Esophagus squamous epithelium (tissue), 4 donors: ENCODE measurements at regions not wholly inside any gene's neighbourhood (a gene's known extent, or its start where the extent isn't known, plus 50 kb on each side); places are given as distances from the start of the nearest gene placed in this dataset.

ENCODE experiments used
- POLR2A ChIP-seq, 4 donors: fragments of 450-650 bp; IDR thresholded peaks; one replicate each; pipeline ENCODE4 v1.6.1; 2017; ENCODE audit warnings: antibody characterized with exemption in 4 of 4, mild to moderate bottlenecking in 4 of 4, moderate library complexity in 3 of 4
- TF ChIP-seq, protein P1 (sequence below), 6 experiments: fragments of 450-650 bp in 4 of 6; fragments of 200-600 bp in 2 of 6; sonication (generic) in 2 of 6; IDR thresholded peaks; one replicate each; pipeline ENCODE4 v1.5.1; 2016 to 2019; ENCODE audit warnings: antibody characterized with exemption in 6 of 6, mild to moderate bottlenecking in 4 of 6, moderate library complexity in 4 of 6

DNA sequence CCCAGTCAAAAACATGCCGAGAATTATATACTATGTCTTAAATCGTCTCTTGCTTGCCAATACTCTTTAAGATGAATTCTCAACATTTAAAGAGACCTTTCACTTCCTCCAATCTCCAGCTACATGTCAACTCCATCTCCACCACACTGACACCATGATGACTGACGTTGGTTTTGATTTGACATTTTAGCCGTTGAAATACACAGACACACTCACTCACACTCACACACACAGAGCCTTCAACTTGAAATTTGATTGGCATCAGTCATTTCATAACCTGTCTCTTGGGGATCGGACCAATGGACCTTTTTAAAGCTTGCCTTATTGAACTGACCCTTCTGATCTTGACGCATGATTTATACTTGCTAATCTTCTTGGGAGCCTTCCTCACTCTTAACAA is 230.8 kb upstream of the PIK3C3 start:
- TF ChIP-seq, protein P1, sequence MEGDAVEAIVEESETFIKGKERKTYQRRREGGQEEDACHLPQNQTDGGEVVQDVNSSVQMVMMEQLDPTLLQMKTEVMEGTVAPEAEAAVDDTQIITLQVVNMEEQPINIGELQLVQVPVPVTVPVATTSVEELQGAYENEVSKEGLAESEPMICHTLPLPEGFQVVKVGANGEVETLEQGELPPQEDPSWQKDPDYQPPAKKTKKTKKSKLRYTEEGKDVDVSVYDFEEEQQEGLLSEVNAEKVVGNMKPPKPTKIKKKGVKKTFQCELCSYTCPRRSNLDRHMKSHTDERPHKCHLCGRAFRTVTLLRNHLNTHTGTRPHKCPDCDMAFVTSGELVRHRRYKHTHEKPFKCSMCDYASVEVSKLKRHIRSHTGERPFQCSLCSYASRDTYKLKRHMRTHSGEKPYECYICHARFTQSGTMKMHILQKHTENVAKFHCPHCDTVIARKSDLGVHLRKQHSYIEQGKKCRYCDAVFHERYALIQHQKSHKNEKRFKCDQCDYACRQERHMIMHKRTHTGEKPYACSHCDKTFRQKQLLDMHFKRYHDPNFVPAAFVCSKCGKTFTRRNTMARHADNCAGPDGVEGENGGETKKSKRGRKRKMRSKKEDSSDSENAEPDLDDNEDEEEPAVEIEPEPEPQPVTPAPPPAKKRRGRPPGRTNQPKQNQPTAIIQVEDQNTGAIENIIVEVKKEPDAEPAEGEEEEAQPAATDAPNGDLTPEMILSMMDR (IDR thresholded peaks at IDR 0.05), result no peak
- no peak for TF ChIP-seq POLR2A (IDR thresholded peaks at IDR 0.05)
